HepG2 (cell line): ENCODE measurements at regions not wholly inside any gene's neighbourhood (a gene's known extent, or its start where the extent isn't known, plus 50 kb on each side); places are given as distances from the start of the nearest gene placed in this dataset.
"Not testable (repeated sequence)": the region's sequence is repeated elsewhere in the genome, so short reads cannot be mapped to it uniquely, and the experiment has no call there.

Experiments used
- ATAC-seq: fragments of 200-7000 bp; cut with Tn5 transposase; 3 replicates; pipeline ENCODE4 v1.9.1; 2020; ENCODE audit warnings: mild to moderate bottlenecking, moderate library complexity
- BruUV-seq: library from RNA; stranded (reverse); fragments of 400-500 nt; replicated peaks from 2 replicates; lab custom pipeline; 2021; lab: Mats Ljungman, UMichigan
- CTCF ChIA-PET: fragments of 300-600 bp; formaldehyde crosslinking; extraction: SDS; loops from one replicate; lab custom pipeline; 2021; ENCODE audit warnings: low total read pairs, inconsistent platforms, low intra/inter-chr PET ratio; lab: Yijun Ruan, JAX
- POLR2A ChIA-PET: fragments of 350-600 bp; sonication (Branson Sonifier 250); formaldehyde crosslinking; loops from one replicate; lab custom pipeline; 2020; ENCODE audit warnings: antibody characterized with exemption, inconsistent platforms; lab: Yijun Ruan, JAX
- DNase-seq: peaks from one replicate; pipeline ENCODE4 v3.0.0-alpha.2; 2015; ENCODE audit warnings: low spot score
- FAIRE-seq: peaks from 3 replicates; lab custom pipeline; 2011; peaks lifted over from hg19 to GRCh38; lab: Jason Lieb, UNC
- H2AFZ ChIP-seq: one replicate; pipeline ENCODE4 v1.6.1; 2011; ENCODE audit warnings: low read length, inconsistent platforms
- H3K27ac ChIP-seq: fragments of 300-600 bp; 3 replicates; pipeline ENCODE4 v1.8.0; 2011; ENCODE audit warnings: mixed run types, mild to moderate bottlenecking, mixed read lengths, low read length, inconsistent platforms; ENCODE audit not compliant: insufficient read depth; ENCODE audit errors: extremely low read length
- H3K27me3 ChIP-seq, 2 experiments: fragments of 200-600 bp in 1 of 2; 2 replicates in 1 of 2; 3 replicates in 1 of 2; pipeline versions ENCODE4 v1.6.0 to v1.8.0; 2011; ENCODE audit warnings: low read length in 2 of 2, mild to moderate bottlenecking in 2 of 2, moderate library complexity in 2 of 2, inconsistent platforms in 1 of 2; ENCODE audit not compliant: insufficient read depth in 2 of 2, control insufficient read depth in 1 of 2
- H3K36me3 ChIP-seq, 2 experiments: fragments of 200-600 bp in 1 of 2; replicated peaks in 1 of 2; 2 replicates in 1 of 2; 3 replicates in 1 of 2; pipeline versions ENCODE4 v1.5.1 to v1.8.0; 2011; ENCODE audit warnings: low read length in 2 of 2, inconsistent platforms in 1 of 2; ENCODE audit not compliant: insufficient read depth in 2 of 2, control insufficient read depth in 1 of 2
- H3K4me1 ChIP-seq: 2 replicates; pipeline ENCODE4 v1.5.1; 2012; ENCODE audit warnings: low read length, inconsistent platforms; ENCODE audit not compliant: insufficient read depth
- H3K4me2 ChIP-seq: 2 replicates; pipeline ENCODE4 v1.6.0; 2011; ENCODE audit warnings: low read depth, low read length, inconsistent platforms
- H3K4me3 ChIP-seq, 3 experiments: fragments of 200-600 bp in 1 of 3; sonication (generic), shearing (Covaris generic) in 1 of 3; replicated peaks in 1 of 3; 2 replicates each; pipeline ENCODE4 v1.5.1; 2011 to 2016; ENCODE audit warnings: low read length in 3 of 3, inconsistent platforms in 2 of 3, low read depth in 2 of 3, mild to moderate bottlenecking in 2 of 3, control low read depth in 1 of 3, mixed read lengths in 1 of 3; ENCODE audit not compliant: insufficient read depth in 1 of 3
- H3K79me2 ChIP-seq: one replicate; pipeline ENCODE4 v1.6.1; 2011; ENCODE audit warnings: low read length, inconsistent platforms; ENCODE audit not compliant: insufficient read depth
- H3K9ac ChIP-seq: 2 replicates; pipeline ENCODE4 v1.6.0; 2011; ENCODE audit warnings: mild to moderate bottlenecking, low read depth, low read length, inconsistent platforms; ENCODE audit not compliant: insufficient read depth
- H3K9me3 ChIP-seq: 2 replicates; pipeline ENCODE4 v1.5.1; 2012; ENCODE audit warnings: mild to moderate bottlenecking, low read length
- H4K20me1 ChIP-seq: 2 replicates; pipeline ENCODE4 v1.6.0; 2011; ENCODE audit warnings: inconsistent platforms, mild to moderate bottlenecking, low read length, moderate library complexity; ENCODE audit not compliant: insufficient read depth
- BCL3 ChIP-seq: sonication (generic); formaldehyde crosslinking; IDR thresholded peaks from 2 replicates; pipeline ENCODE4 v1.5.1; 2020; ENCODE audit warnings: mild to moderate bottlenecking, missing genetic modification reagents, moderate library complexity
- FOXM1 ChIP-seq: sonication (generic); formaldehyde crosslinking; IDR thresholded peaks from 2 replicates; pipeline ENCODE4 v1.5.0; 2020; ENCODE audit warnings: missing genetic modification reagents
- HMG20B ChIP-seq: conservative IDR thresholded peaks from 2 replicates; pipeline ENCODE4 v1.6.1; 2016; ENCODE audit warnings: missing genetic modification reagents, missing compliant biosample characterization
- MTA3 ChIP-seq: sonication (generic); formaldehyde crosslinking; IDR thresholded peaks from 2 replicates; pipeline ENCODE4 v1.4.0; 2020; ENCODE audit warnings: missing genetic modification reagents
- REPIN1 ChIP-seq: sonication (generic); formaldehyde crosslinking; IDR thresholded peaks from 2 replicates; pipeline ENCODE4 v1.8.0; 2022; ENCODE audit warnings: missing genetic modification reagents, low read depth, mild to moderate bottlenecking, borderline replicate concordance
- TOPORS ChIP-seq: sonication (generic); formaldehyde crosslinking; IDR thresholded peaks from 2 replicates; pipeline ENCODE4 v1.8.0; 2023; ENCODE audit warnings: mild to moderate bottlenecking, missing genetic modification reagents
- ZFYVE20 ChIP-seq: sonication (generic); formaldehyde crosslinking; IDR thresholded peaks from 2 replicates; pipeline ENCODE4 v1.8.0; 2023; ENCODE audit warnings: low read depth, mild to moderate bottlenecking, moderate library complexity, missing genetic modification reagents, borderline replicate concordance
- ZHX2 ChIP-seq, 2 experiments: sonication (generic) in 1 of 2; formaldehyde crosslinking in 1 of 2; IDR thresholded peaks; 2 replicates each; pipeline versions ENCODE4 v1.6.1 to v1.9.0; 2014 to 2022; ENCODE audit warnings: antibody characterized with exemption in 1 of 2, borderline replicate concordance in 1 of 2, inconsistent platforms in 1 of 2, low read depth in 1 of 2, missing genetic modification reagents in 1 of 2
- ZNF335 ChIP-seq: sonication (generic); formaldehyde crosslinking; IDR thresholded peaks from 2 replicates; pipeline ENCODE4 v1.4.0; 2020; ENCODE audit warnings: missing genetic modification reagents
- ZNF775 ChIP-seq: sonication (generic); formaldehyde crosslinking; IDR thresholded peaks from 2 replicates; pipeline ENCODE4 v1.4.0; 2020; ENCODE audit warnings: missing genetic modification reagents, mild to moderate bottlenecking, moderate library complexity, borderline replicate concordance
- WGBS: methylation state at CpG from one replicate; pipeline ENCODE4 v1.1.6; 2017; ENCODE audit warnings: low lambda C conversion rate; 5-methylcytosine and 5-hydroxymethylcytosine counted together
- in situ Hi-C: cut with HindIII; loops from 2 replicates; pipeline ENCODE4 v1.10.0; 2017; ENCODE audit warnings: low pct_unique_long_range_greater_than_20kb; ENCODE audit not compliant: extremely low pct_ligation_motif_present
- intact Hi-C: fragments of 100-400 bp; cut with micrococcal nuclease; formaldehyde crosslinking; loops from one replicate; pipeline ENCODE4 v1.10.0; 2022; ENCODE audit not compliant: unreplicated experiment

GRCh38 chr7:19552576-19552975 lies 156.3 kb downstream of the POLR1F start:
- Histone ChIP-seq H3K4me3 (no peak overlapping the region), H3K27ac (no peak overlapping the region), H3K4me2 (no peak overlapping the region), H3K79me2 (no peaks in the 10 kb centered on the region), H3K9ac (no peak overlapping the region), H3K9me3 (peaks cover 76% of the 10 kb centered on the region), H3K27me3 (no peaks in the 10 kb centered on the region), H2AFZ (no peak overlapping the region), H3K4me1 (no peaks in the 10 kb centered on the region), H3K36me3 (no peaks in the 10 kb centered on the region), H4K20me1 (no peaks in the 10 kb centered on the region)
- CTCF ChIA-PET, result no interaction called here
- no peak for FAIRE-seq
- POLR2A ChIA-PET, result no interaction called here
- DNase-seq, result no peak
- no peak for ATAC-seq
- BruUV-seq, result no TSS peak
- WGBS, result 0% methylated on average over 2 of the region's 2 CpGs
- no peak for TF ChIP-seq MTA3 (CRISPR knock-in tag)
- TF ChIP-seq ZNF335 (CRISPR knock-in tag), result no peak
- TF ChIP-seq TOPORS (CRISPR knock-in tag), result no peak
- no peak for TF ChIP-seq HMG20B (CRISPR knock-in tag)
- TF ChIP-seq ZHX2 (IDR thresholded peaks at IDR 0.05; ENCODE audit: low read depth), result no peak
- no peak for TF ChIP-seq ZHX2 (CRISPR knock-in tag; IDR thresholded peaks at IDR 0.05; ENCODE audit: borderline replicate concordance)
- TF ChIP-seq ZNF775 (CRISPR knock-in tag), result no peak
- no peak for TF ChIP-seq ZFYVE20 (CRISPR knock-in tag)
- no peak for TF ChIP-seq REPIN1 (CRISPR knock-in tag)
- TF ChIP-seq BCL3 (CRISPR knock-in tag), result no peak
- no peak for TF ChIP-seq FOXM1
- intact Hi-C loops, result no loop called here
- in situ Hi-C loops, result no loop called here

GRCh38 chr7:19549246-19549645 lies 159.6 kb downstream of the POLR1F start:
- 9% methylated on average over 4 of the region's 5 CpGs for WGBS
- intact Hi-C loops, H3K79me2 ChIP-seq, H2AFZ ChIP-seq, FAIRE-seq, H4K20me1 ChIP-seq, in situ Hi-C loops, H3K4me3 ChIP-seq, BruUV-seq, POLR2A ChIA-PET, H3K27me3 ChIP-seq, DNase-seq, H3K4me2 ChIP-seq, H3K27ac ChIP-seq, ATAC-seq, H3K9ac ChIP-seq, H3K36me3 ChIP-seq, CTCF ChIA-PET, H3K4me1 ChIP-seq: not testable (repeated sequence)
- peaks cover 72% of the 10 kb centered on the region for H3K9me3 ChIP-seq
